ENCODE measurements at regions not wholly inside any gene's neighbourhood (a gene's known extent, or its start where the extent isn't known, plus 50 kb on each side); places are given as distances from the start of the nearest gene placed in this dataset.

DNA sequence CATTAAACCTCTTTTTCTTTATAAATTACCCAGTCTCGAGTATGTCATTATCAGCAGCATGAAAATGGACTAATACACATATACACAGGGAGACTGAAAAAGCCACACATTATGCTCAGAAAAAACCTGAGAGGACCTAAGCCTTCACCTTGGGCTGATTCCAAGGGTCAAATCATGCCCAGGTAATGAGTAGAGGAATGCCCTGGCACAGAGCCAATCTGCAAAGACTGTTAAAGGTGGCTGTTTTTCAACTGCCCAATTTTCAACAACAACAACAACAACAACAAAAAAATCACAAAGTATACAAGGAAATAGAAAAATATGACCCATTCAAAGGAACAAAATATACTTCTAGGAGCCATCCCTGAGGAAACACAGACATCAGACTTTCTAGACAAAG lies 220.2 kb upstream of the TBX20 start:
- no peak overlapping the region for H3K4me3 Mint-ChIP-seq (ENCODE audit: unreplicated experiment)
- no peaks in the 10 kb centered on the region for H3K9me3 Mint-ChIP-seq (ENCODE audit: unreplicated experiment)
- Histone ChIP-seq H3K27me3 (replicated peaks; ENCODE audit: control insufficient read depth, insufficient read depth, low read length) (no peaks in the 10 kb centered on the region), H3K9me3 (no peaks in the 10 kb centered on the region), H3K36me3 (ENCODE audit: control insufficient read depth, insufficient read depth, low read length) (no peaks in the 10 kb centered on the region), H3K4me1 (no peaks in the 10 kb centered on the region), H3K4me3 (ENCODE audit: low read depth, low read length) (no peak overlapping the region)
- intact Hi-C loops (cut with micrococcal nuclease; ENCODE audit: unreplicated experiment), result no loop called here
- peaks cover 20% of the 10 kb centered on the region for H3K27me3 Mint-ChIP-seq (ENCODE audit: insufficient read depth, unreplicated experiment)
- H3K4me1 Mint-ChIP-seq (ENCODE audit: low read depth, unreplicated experiment), result no peaks in the 10 kb centered on the region
- H3K27ac Mint-ChIP-seq (ENCODE audit: unreplicated experiment), result no peak overlapping the region
- ChIA-PET POLR2A (no interaction called here), CTCF (no interaction called here)
- no peaks in the 10 kb centered on the region for H3K36me3 Mint-ChIP-seq (ENCODE audit: insufficient read depth, unreplicated experiment)
- BruUV-seq (replicated peaks), result no TSS peak
- TF ChIP-seq, protein P1, sequence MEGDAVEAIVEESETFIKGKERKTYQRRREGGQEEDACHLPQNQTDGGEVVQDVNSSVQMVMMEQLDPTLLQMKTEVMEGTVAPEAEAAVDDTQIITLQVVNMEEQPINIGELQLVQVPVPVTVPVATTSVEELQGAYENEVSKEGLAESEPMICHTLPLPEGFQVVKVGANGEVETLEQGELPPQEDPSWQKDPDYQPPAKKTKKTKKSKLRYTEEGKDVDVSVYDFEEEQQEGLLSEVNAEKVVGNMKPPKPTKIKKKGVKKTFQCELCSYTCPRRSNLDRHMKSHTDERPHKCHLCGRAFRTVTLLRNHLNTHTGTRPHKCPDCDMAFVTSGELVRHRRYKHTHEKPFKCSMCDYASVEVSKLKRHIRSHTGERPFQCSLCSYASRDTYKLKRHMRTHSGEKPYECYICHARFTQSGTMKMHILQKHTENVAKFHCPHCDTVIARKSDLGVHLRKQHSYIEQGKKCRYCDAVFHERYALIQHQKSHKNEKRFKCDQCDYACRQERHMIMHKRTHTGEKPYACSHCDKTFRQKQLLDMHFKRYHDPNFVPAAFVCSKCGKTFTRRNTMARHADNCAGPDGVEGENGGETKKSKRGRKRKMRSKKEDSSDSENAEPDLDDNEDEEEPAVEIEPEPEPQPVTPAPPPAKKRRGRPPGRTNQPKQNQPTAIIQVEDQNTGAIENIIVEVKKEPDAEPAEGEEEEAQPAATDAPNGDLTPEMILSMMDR (IDR thresholded peaks at IDR 0.05; ENCODE audit: insufficient read depth in 1 of 2, low read depth in 1 of 2, low read length in 1 of 2, severe bottlenecking in 1 of 2, unreplicated experiment in 1 of 2), result no peak
- DNase-seq, result no peak

DNA sequence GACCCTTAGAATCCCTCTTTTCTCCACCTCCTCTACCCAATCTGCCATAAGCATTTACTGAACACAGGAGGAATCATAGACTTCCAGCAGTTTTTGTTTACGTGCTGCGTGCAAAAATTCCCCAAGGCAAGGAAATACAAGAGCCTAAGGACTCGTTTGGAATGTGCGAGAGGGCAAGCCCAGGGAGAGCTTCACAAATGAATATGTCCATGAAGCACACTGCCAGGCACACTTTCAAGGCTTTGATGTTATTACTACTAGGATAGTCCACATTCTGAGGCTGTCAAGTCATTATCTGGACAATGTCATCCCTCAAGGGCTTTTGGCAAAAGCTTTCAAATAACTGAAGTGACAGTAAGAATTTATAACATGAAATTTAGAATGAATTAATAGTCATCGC lies 214.7 kb upstream of the TBX20 start:
- no peaks in the 10 kb centered on the region for H3K9me3 Mint-ChIP-seq (ENCODE audit: unreplicated experiment)
- ChIA-PET POLR2A (no interaction called here), CTCF (no interaction called here)
- intact Hi-C loops (cut with micrococcal nuclease; ENCODE audit: unreplicated experiment), result no loop called here
- no peaks in the 10 kb centered on the region for H3K36me3 Mint-ChIP-seq (ENCODE audit: insufficient read depth, unreplicated experiment)
- no peaks in the 10 kb centered on the region for H3K4me1 Mint-ChIP-seq (ENCODE audit: low read depth, unreplicated experiment)
- Histone ChIP-seq H3K4me3 (ENCODE audit: low read depth, low read length) (no peak overlapping the region), H3K9me3 (no peaks in the 10 kb centered on the region), H3K27me3 (replicated peaks; ENCODE audit: control insufficient read depth, insufficient read depth, low read length) (no peaks in the 10 kb centered on the region; the same call in 1 of the 2 replicates), H3K4me1 (no peaks in the 10 kb centered on the region), H3K36me3 (ENCODE audit: control insufficient read depth, insufficient read depth, low read length) (no peaks in the 10 kb centered on the region)
- H3K4me3 Mint-ChIP-seq (ENCODE audit: unreplicated experiment), result no peak overlapping the region
- TF ChIP-seq, protein P1 (IDR thresholded peaks at IDR 0.05; ENCODE audit: insufficient read depth in 1 of 2, low read depth in 1 of 2, low read length in 1 of 2, severe bottlenecking in 1 of 2, unreplicated experiment in 1 of 2), result no peak
- no peak overlapping the region for H3K27ac Mint-ChIP-seq (ENCODE audit: unreplicated experiment)
- H3K27me3 Mint-ChIP-seq (ENCODE audit: insufficient read depth, unreplicated experiment), result peaks cover 20% of the 10 kb centered on the region
- no peak for DNase-seq
- no TSS peak for BruUV-seq (replicated peaks)

DNA sequence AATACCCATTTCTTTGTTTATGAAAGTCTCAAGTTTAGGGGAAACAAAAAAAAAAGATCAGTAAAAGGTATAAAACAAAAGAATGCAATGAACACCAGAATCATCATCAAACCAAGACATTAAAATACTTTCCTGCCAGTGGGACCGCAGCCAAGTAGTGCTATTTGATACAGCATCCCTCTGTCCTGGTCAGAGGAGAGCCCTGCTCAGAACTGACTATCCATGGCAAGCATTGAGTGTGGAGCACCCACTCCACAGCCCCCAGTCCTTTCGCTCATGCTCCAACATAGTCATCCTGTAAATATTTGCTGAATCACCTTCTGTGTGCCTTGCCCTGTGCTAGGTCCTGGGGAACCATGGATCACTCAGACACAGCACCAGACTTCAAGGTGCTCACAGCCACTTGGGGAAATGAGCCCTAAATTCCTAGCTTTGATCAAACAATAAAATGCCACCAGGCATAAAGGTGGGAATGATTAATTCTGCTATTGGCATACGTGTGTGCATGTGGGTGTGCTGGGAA lies 213.6 kb upstream of the TBX20 start:
- Mint-ChIP-seq H3K4me3 (ENCODE audit: unreplicated experiment) (no peak overlapping the region), H3K27me3 (ENCODE audit: insufficient read depth, unreplicated experiment) (peaks cover 20% of the 10 kb centered on the region), H3K4me1 (ENCODE audit: low read depth, unreplicated experiment) (no peaks in the 10 kb centered on the region), H3K36me3 (ENCODE audit: insufficient read depth, unreplicated experiment) (no peaks in the 10 kb centered on the region), H3K9me3 (ENCODE audit: unreplicated experiment) (no peaks in the 10 kb centered on the region), H3K27ac (ENCODE audit: unreplicated experiment) (no peak overlapping the region)
- ChIA-PET POLR2A (no interaction called here), CTCF (no interaction called here)
- BruUV-seq (replicated peaks), result no TSS peak
- intact Hi-C loops (cut with micrococcal nuclease; ENCODE audit: unreplicated experiment), result no loop called here
- no peaks in the 10 kb centered on the region for H3K4me1 ChIP-seq
- no peaks in the 10 kb centered on the region; the same call in 1 of the 2 replicates for H3K27me3 ChIP-seq (replicated peaks; ENCODE audit: control insufficient read depth, insufficient read depth, low read length)
- DNase-seq, result no peak
- TF ChIP-seq, protein P1 (IDR thresholded peaks at IDR 0.05; ENCODE audit: insufficient read depth in 1 of 2, low read depth in 1 of 2, low read length in 1 of 2, severe bottlenecking in 1 of 2, unreplicated experiment in 1 of 2), result no peak
- no peaks in the 10 kb centered on the region for H3K9me3 ChIP-seq
- H3K4me3 ChIP-seq (ENCODE audit: low read depth, low read length), result no peak overlapping the region
- no peaks in the 10 kb centered on the region for H3K36me3 ChIP-seq (ENCODE audit: control insufficient read depth, insufficient read depth, low read length)
